ENCODE measurements at regions not wholly inside any gene's neighbourhood (a gene's known extent, or its start where the extent isn't known, plus 50 kb on each side); places are given as distances from the start of the nearest gene placed in this dataset.
"Not testable (repeated sequence)": the region's sequence is repeated elsewhere in the genome, so short reads cannot be mapped to it uniquely, and the experiment has no call there.

- no peak for DNase-seq
Observed at GRCh38 chr3:110858549-110858948, 213.1 kb upstream of the NECTIN3 start.

- DNase-seq: no peak
Observed at GRCh38 chr3:110859336-110859735, 212.3 kb upstream of the NECTIN3 start.

GRCh38 chr3:110859993-110860392 lies 211.6 kb upstream of the NECTIN3 start:
- DNase-seq: no peak

GRCh38 chr3:110865934-110866333 lies 205.7 kb upstream of the NECTIN3 start:
- DNase-seq: no peak

GRCh38 chr3:110868106-110868505 lies 203.5 kb upstream of the NECTIN3 start:
- no peak for DNase-seq

GRCh38 chr3:110869736-110870135 lies 201.9 kb upstream of the NECTIN3 start:
- no peak for DNase-seq

GRCh38 chr3:110871869-110872268 lies 199.7 kb upstream of the NECTIN3 start:
- DNase-seq: no peak

- DNase-seq: no peak
Observed at GRCh38 chr3:110878692-110879091, 192.9 kb upstream of the NECTIN3 start.

- DNase-seq: no peak
Observed at GRCh38 chr3:110881069-110881468, 190.5 kb upstream of the NECTIN3 start.

GRCh38 chr3:110886222-110886893 lies 185.3 kb upstream of the NECTIN3 start:
- DNase-seq: no peak

- DNase-seq: no peak
Observed at GRCh38 chr3:110887176-110887575, 184.4 kb upstream of the NECTIN3 start.

- DNase-seq: not testable (repeated sequence)
Observed at GRCh38 chr3:110888625-110889375, 182.8 kb upstream of the NECTIN3 start.

- not testable (repeated sequence) for DNase-seq
Observed at GRCh38 chr3:110889376-110889699, 182.3 kb upstream of the NECTIN3 start.

GRCh38 chr3:110894574-110894973 lies 177.0 kb upstream of the NECTIN3 start:
- DNase-seq: no peak

- no peak for DNase-seq
Observed at GRCh38 chr3:110895054-110895453, 176.6 kb upstream of the NECTIN3 start.

- no peak for DNase-seq
Observed at GRCh38 chr3:110897046-110897445, 174.6 kb upstream of the NECTIN3 start.

GRCh38 chr3:110900576-110900975 lies 171.0 kb upstream of the NECTIN3 start:
- no peak for DNase-seq

- DNase-seq: no peak
Observed at GRCh38 chr3:110901536-110901935, 170.1 kb upstream of the NECTIN3 start.

GRCh38 chr3:110902453-110903085 lies 169.0 kb upstream of the NECTIN3 start:
- no peak for DNase-seq

GRCh38 chr3:110903771-110904519 lies 167.7 kb upstream of the NECTIN3 start:
- DNase-seq: no peak

GRCh38 chr3:110904520-110904890 lies 167.1 kb upstream of the NECTIN3 start:
- DNase-seq: no peak

- no peak for DNase-seq
Observed at GRCh38 chr3:110905121-110905520, 166.5 kb upstream of the NECTIN3 start.

- DNase-seq: no peak
Observed at GRCh38 chr3:110909839-110910238, 161.8 kb upstream of the NECTIN3 start.
